ENCODE measurements at regions not wholly inside any gene's neighbourhood (a gene's known extent, or its start where the extent isn't known, plus 50 kb on each side); places are given as distances from the start of the nearest gene placed in this dataset.

DNA sequence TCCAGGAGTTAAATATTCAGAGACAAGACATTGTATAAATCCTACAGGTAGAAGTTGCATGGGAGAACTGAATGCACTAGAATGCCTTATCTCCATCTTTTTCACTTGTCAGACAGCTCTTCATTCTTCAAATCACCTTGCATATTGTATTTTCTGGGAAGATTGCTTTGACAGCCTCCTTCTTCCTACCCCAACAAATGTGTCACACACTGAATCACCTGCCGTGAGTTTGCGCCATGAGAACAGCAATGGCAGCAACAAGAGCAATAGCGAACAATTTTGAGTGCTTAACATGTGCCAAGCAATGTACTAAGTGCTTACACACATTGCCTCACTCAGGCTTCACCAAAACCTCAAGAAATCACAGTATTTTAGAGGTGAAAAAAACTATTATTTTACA lies 161.3 kb upstream of the REG3G start (continued):
- TF ChIP-seq CBFB (CRISPR knock-in tag; IDR thresholded peaks at IDR 0.05; ENCODE audit: low read depth), result no peak
- no peak for TF ChIP-seq ZNF416 (CRISPR knock-in tag; IDR thresholded peaks at IDR 0.05)
- no peak for TF ChIP-seq ZNF423 (CRISPR knock-in tag; IDR thresholded peaks at IDR 0.05)

DNA sequence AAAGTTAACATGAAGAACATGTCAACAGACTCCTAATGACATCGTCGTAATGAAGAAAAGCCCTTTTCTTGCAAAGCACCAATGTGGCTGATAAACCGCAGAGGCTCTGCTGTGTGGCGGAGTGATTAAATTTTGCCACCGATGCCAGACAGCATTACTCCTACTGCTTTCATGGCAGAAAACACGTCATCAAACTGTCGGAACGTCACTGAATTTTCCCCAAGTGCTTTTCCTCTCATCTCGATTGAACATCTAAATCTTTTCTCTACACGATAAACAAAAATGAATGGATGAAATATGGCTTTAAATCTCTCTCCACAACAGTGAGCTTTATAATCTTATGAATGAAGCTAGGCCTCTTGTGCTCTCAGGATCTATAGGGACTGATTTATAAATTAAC lies 159.8 kb upstream of the REG3G start:
- no peak for DNase-seq (ENCODE audit: low spot score)
- CTCF ChIA-PET, result no interaction called here
- TF ChIP-seq NFATC4 (CRISPR knock-in tag; IDR thresholded peaks at IDR 0.05) (no peak), SOX15 (CRISPR knock-in tag; IDR thresholded peaks at IDR 0.05) (no peak), ERG (CRISPR knock-in tag; IDR thresholded peaks at IDR 0.05) (no peak), FOXP1 (CRISPR knock-in tag; IDR thresholded peaks at IDR 0.05; ENCODE audit: borderline replicate concordance) (no peak), SMAD4 (CRISPR knock-in tag; IDR thresholded peaks at IDR 0.05) (no peak), RORB (CRISPR knock-in tag; IDR thresholded peaks at IDR 0.05) (no peak), ZNF317 (CRISPR knock-in tag; IDR thresholded peaks at IDR 0.05; ENCODE audit: borderline replicate concordance, low read depth) (no peak), MXD4 (CRISPR knock-in tag; IDR thresholded peaks at IDR 0.05; ENCODE audit: borderline replicate concordance) (no peak), GTF2I (CRISPR knock-in tag; conservative IDR thresholded peaks at IDR 0.05) (no peak)
- TF ChIP-seq, protein P1, sequence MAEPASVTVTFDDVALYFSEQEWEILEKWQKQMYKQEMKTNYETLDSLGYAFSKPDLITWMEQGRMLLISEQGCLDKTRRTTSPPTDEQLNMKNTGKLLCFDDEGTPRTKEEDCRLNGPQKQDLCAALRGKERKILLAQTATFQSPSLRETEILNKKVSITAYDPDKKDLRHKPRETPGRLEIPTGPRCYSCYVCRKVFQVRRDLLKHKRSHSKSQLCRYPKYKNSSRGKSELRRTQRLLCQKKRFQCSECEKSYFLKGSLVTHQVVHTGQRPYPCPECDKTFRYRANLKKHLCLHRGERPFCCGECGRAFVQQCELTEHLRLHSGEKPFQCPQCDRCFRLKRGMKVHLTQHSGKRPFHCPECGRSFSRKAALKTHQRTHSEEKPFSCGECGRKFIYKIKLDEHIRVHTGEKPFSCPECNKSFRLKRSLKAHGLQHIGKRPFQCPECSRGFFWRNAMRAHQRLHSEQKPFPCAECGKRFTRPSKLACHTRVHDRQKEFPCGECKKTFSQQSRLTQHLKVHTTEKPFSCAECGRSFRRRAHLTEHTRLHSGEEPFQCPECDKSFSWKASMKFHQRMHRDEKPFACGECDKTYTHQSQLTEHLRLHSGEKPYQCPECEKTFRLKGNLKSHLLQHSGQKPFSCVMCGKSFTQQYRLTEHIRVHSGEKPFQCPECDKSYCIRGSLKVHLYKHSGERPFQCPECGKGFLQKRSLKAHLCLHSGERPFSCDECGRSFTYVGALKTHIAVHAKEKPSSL (CRISPR knock-in tag; conservative IDR thresholded peaks at IDR 0.05), result no peak
- TF ChIP-seq, protein P2, sequence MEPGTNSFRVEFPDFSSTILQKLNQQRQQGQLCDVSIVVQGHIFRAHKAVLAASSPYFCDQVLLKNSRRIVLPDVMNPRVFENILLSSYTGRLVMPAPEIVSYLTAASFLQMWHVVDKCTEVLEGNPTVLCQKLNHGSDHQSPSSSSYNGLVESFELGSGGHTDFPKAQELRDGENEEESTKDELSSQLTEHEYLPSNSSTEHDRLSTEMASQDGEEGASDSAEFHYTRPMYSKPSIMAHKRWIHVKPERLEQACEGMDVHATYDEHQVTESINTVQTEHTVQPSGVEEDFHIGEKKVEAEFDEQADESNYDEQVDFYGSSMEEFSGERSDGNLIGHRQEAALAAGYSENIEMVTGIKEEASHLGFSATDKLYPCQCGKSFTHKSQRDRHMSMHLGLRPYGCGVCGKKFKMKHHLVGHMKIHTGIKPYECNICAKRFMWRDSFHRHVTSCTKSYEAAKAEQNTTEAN (CRISPR knock-in tag; IDR thresholded peaks at IDR 0.05), result no peak
- TF ChIP-seq, protein P3, sequence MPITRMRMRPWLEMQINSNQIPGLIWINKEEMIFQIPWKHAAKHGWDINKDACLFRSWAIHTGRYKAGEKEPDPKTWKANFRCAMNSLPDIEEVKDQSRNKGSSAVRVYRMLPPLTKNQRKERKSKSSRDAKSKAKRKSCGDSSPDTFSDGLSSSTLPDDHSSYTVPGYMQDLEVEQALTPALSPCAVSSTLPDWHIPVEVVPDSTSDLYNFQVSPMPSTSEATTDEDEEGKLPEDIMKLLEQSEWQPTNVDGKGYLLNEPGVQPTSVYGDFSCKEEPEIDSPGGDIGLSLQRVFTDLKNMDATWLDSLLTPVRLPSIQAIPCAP (CRISPR knock-in tag; IDR thresholded peaks at IDR 0.05), result no peak
- no peak for ATAC-seq
- Mint-ChIP-seq H3K4me1 (peaks cover 12% of the 10 kb centered on the region), H3K27ac (no peak overlapping the region), H3K9me3 (no peaks in the 10 kb centered on the region), H3K36me3 (no peaks in the 10 kb centered on the region), H3K4me3 (no peak overlapping the region), H3K27me3 (ENCODE audit: low read depth) (no peaks in the 10 kb centered on the region)
- POLR2A ChIA-PET, result no interaction called here

GRCh38 chr2:78870343-78870967 lies 155.0 kb upstream of the REG3G start:
- H3K27me3 Mint-ChIP-seq (ENCODE audit: low read depth), result no peaks in the 10 kb centered on the region
- DNase-seq (ENCODE audit: low spot score), result no peak
- no peaks in the 10 kb centered on the region for H3K9me3 Mint-ChIP-seq
- CTCF ChIA-PET, result interaction anchor here (1.8 kb wide), 1 partner anchor 9 kb away, joined by 9 read pairs; no protein-coding TSS in a partner anchor
- no peaks in the 10 kb centered on the region for H3K4me1 Mint-ChIP-seq
- POLR2A ChIA-PET, result interaction anchor here (0.6 kb wide), 1 partner anchor 193 kb away, joined by 3 read pairs; no protein-coding TSS in a partner anchor
- no peak overlapping the region for H3K4me3 Mint-ChIP-seq
- no peak overlapping the region for H3K27ac Mint-ChIP-seq
- H3K36me3 Mint-ChIP-seq, result no peaks in the 10 kb centered on the region
- ATAC-seq, result no peak
- TF ChIP-seq TEAD4 (CRISPR knock-in tag; IDR thresholded peaks at IDR 0.05) (no peak), ERG (CRISPR knock-in tag; IDR thresholded peaks at IDR 0.05) (no peak), FOXK1 (CRISPR knock-in tag; IDR thresholded peaks at IDR 0.05) (no peak)
- TF ChIP-seq, protein P4, sequence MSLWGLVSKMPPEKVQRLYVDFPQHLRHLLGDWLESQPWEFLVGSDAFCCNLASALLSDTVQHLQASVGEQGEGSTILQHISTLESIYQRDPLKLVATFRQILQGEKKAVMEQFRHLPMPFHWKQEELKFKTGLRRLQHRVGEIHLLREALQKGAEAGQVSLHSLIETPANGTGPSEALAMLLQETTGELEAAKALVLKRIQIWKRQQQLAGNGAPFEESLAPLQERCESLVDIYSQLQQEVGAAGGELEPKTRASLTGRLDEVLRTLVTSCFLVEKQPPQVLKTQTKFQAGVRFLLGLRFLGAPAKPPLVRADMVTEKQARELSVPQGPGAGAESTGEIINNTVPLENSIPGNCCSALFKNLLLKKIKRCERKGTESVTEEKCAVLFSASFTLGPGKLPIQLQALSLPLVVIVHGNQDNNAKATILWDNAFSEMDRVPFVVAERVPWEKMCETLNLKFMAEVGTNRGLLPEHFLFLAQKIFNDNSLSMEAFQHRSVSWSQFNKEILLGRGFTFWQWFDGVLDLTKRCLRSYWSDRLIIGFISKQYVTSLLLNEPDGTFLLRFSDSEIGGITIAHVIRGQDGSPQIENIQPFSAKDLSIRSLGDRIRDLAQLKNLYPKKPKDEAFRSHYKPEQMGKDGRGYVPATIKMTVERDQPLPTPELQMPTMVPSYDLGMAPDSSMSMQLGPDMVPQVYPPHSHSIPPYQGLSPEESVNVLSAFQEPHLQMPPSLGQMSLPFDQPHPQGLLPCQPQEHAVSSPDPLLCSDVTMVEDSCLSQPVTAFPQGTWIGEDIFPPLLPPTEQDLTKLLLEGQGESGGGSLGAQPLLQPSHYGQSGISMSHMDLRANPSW (CRISPR knock-in tag; conservative IDR thresholded peaks at IDR 0.05; ENCODE audit: low read depth), result no peak
- TF ChIP-seq, protein P5, sequence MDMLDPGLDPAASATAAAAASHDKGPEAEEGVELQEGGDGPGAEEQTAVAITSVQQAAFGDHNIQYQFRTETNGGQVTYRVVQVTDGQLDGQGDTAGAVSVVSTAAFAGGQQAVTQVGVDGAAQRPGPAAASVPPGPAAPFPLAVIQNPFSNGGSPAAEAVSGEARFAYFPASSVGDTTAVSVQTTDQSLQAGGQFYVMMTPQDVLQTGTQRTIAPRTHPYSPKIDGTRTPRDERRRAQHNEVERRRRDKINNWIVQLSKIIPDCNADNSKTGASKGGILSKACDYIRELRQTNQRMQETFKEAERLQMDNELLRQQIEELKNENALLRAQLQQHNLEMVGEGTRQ (CRISPR knock-in tag; IDR thresholded peaks at IDR 0.05), result no peak
